Astrocyte of the cerebellum (primary cell): ENCODE measurements at regions not wholly inside any gene's neighbourhood (a gene's known extent, or its start where the extent isn't known, plus 50 kb on each side); places are given as distances from the start of the nearest gene placed in this dataset.

Source experiments
- DNase-seq: peaks from one replicate; pipeline ENCODE4 v3.0.0-alpha.2; 2011; ENCODE audit warnings: low read depth
- H3K4me3 ChIP-seq: 2 replicates; pipeline ENCODE4 v1.5.1; 2011; ENCODE audit warnings: mild to moderate bottlenecking, low read depth, low read length, moderate library complexity
- CTCF ChIP-seq: IDR thresholded peaks from 2 replicates; pipeline ENCODE4 v1.5.1; 2012; ENCODE audit warnings: low read length, low read depth, moderate library complexity, mild to moderate bottlenecking; ENCODE audit errors: missing control alignments
- in situ Hi-C: cut with HindIII; loops from 2 replicates; pipeline ENCODE4 v1.10.0; 2017; ENCODE audit warnings: low sequenced_read_pairs

GRCh38 chr4:110840221-110840654 lies 217.4 kb upstream of the PITX2 start:
- H3K4me3 ChIP-seq: no peak overlapping the region
- no peak for DNase-seq
- in situ Hi-C loops: no loop called here
- no peak for TF ChIP-seq CTCF

DNA sequence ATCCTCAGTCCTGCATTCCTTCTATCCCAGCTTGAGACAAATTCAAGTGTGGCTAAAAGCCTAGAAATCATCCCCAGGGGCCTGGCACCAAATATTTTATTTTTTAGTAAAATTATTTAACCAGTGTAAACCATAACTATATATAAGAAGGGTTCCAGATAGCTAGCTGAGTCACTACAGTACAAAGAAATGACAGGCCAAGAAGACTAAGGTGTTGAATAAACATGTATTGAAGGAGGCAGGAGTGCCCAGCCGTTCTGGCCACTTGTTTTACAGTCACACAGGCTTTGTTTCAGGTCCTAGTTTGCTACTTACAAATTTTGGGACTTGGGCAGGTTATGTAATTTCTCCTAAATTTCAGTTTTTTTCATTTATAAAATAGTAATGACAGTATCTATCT lies 225.9 kb upstream of the PITX2 start:
- in situ Hi-C loops: no loop called here
- H3K4me3 ChIP-seq: no peak overlapping the region
- TF ChIP-seq CTCF: no peak
- no peak for DNase-seq

- TF ChIP-seq CTCF: no peak
- DNase-seq: no peak
- in situ Hi-C loops: no loop called here
- no peak overlapping the region for H3K4me3 ChIP-seq
Observed at GRCh38 chr4:110849461-110849860, 226.6 kb upstream of the PITX2 start.

GRCh38 chr4:110850461-110851442 lies 227.9 kb upstream of the PITX2 start:
- in situ Hi-C loops: no loop called here
- H3K4me3 ChIP-seq: no peak overlapping the region
- no peak for DNase-seq
- TF ChIP-seq CTCF: no peak

- TF ChIP-seq CTCF: no peak
- no peak for DNase-seq
- in situ Hi-C loops: no loop called here
- H3K4me3 ChIP-seq: no peak overlapping the region
Observed at GRCh38 chr4:110851989-110852388, 229.1 kb upstream of the PITX2 start.

GRCh38 chr4:110852793-110853192 lies 229.9 kb upstream of the PITX2 start:
- TF ChIP-seq CTCF: no peak
- DNase-seq: no peak
- in situ Hi-C loops: no loop called here
- no peak overlapping the region for H3K4me3 ChIP-seq
